ENCODE measurements at regions not wholly inside any gene's neighbourhood (a gene's known extent, or its start where the extent isn't known, plus 50 kb on each side); places are given as distances from the start of the nearest gene placed in this dataset.

DNA sequence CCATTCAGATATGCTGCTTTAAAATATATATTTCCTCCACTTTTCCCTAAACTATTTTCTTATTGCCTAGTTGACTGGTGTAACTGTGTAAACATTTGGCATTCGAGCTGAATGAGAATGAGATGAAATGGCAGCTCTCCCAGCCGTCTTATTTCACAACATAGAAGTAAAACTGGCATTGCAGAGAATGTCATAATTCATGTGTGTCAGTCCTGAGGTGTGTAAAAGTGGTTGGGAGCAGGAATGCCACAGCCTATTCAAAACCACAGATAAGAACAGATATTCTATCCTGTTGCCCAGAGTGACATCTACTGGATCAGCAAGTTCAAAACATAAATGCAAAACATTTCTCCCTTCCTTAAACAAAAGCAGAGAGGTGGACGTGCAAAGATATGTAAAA is 565.5 kb upstream of the CHAC2 start:
- peaks cover 0 to 2% (median 0%) of the 10 kb centered on the region in 3 donors for H3K27me3 Mint-ChIP-seq
- DNase-seq (no peak), ATAC-seq (ENCODE audit: low read depth in 2 of 2) (no peak)
- H3K36me3 Mint-ChIP-seq = no peaks in the 10 kb centered on the region
- peaks cover 0 to 4% (median 0%) of the 10 kb centered on the region in 7 donors for H3K9me3 Mint-ChIP-seq
- no peaks in the 10 kb centered on the region for H3K4me1 Mint-ChIP-seq
- no peak overlapping the region for H3K27ac Mint-ChIP-seq
- H3K4me3 Mint-ChIP-seq = no peak overlapping the region

DNA sequence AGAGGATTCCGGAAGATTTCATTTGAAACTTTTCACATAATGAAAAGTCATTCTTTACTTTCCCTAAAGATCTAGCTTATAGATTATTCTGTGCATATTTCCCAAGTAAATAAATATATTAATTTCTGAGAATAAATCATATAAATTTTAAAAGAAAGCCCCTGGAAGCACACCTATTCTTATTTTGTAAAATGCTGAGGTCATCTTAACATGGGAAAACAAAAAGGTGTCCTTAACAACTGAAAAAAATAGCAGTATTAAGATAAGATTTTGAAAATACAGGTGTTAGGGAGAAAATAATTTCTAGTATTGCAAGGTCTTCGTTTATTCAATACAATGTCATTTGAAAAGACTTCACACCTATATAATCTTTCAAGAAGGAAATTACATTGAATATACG is 567.5 kb upstream of the CHAC2 start:
- no peak overlapping the region for H3K27ac Mint-ChIP-seq
- H3K27me3 Mint-ChIP-seq = no peaks in the 10 kb centered on the region
- H3K9me3 Mint-ChIP-seq = peaks cover 0 to 3% (median 0%) of the 10 kb centered on the region in 7 donors
- ATAC-seq (ENCODE audit: low read depth in 2 of 2) (no peak), DNase-seq (no peak)
- H3K36me3 Mint-ChIP-seq = no peaks in the 10 kb centered on the region
- H3K4me1 Mint-ChIP-seq = no peaks in the 10 kb centered on the region
- H3K4me3 Mint-ChIP-seq = no peak overlapping the region

- no peak for ATAC-seq (ENCODE audit: low read depth in 2 of 2)
- no peaks in the 10 kb centered on the region for H3K27me3 Mint-ChIP-seq
- no peak for DNase-seq
These were observed 578.6 kb upstream of the CHAC2 start for GRCh38 chr2:53188851-53189510.

DNA sequence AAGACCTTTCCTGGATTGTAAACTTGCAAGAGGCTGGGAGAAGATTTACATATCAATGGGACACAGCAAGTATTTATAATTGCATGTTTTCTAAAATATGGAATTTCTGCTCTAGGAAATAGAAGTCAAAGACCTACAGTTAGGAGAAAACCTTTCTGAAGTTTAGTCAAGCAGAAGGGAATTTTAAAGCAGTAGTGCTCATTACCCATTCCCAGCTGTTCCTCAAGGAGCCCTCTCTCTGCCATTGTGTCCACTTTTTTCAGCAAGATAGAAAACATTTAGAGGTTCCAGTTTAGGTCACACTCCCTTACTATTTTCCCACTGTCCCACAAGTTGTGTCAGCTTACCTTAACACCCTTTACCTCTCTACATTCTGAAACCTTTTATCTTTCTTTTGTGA is 584.0 kb upstream of the CHAC2 start:
- no peaks in the 10 kb centered on the region for H3K27me3 Mint-ChIP-seq
- peak overlapping the region in 1 of 6 donors; percentile 22 for H3K27ac Mint-ChIP-seq
- H3K9me3 Mint-ChIP-seq = peaks cover 0 to 3% (median 0%) of the 10 kb centered on the region in 7 donors
- no peaks in the 10 kb centered on the region for H3K36me3 Mint-ChIP-seq
- DNase-seq = no peak
- no peaks in the 10 kb centered on the region for H3K4me1 Mint-ChIP-seq
- no peak overlapping the region for H3K4me3 Mint-ChIP-seq
- no peak for ATAC-seq (ENCODE audit: low read depth in 2 of 2)

More at GRCh38 chr2:53188851-53189510, 578.6 kb upstream of the CHAC2 start:
- Mint-ChIP-seq H3K4me3 (no peak overlapping the region), H3K36me3 (no peaks in the 10 kb centered on the region), H3K9me3 (peaks cover 0 to 7% (median 0%) of the 10 kb centered on the region in 7 donors), H3K4me1 (no peaks in the 10 kb centered on the region), H3K27ac (no peak overlapping the region)

- Mint-ChIP-seq H3K27ac (peak overlapping the region in 1 of 6 donors; percentile 42), H3K27me3 (no peaks in the 10 kb centered on the region), H3K9me3 (peaks cover 0 to 3% (median 0%) of the 10 kb centered on the region in 7 donors), H3K4me3 (no peak overlapping the region), H3K36me3 (no peaks in the 10 kb centered on the region), H3K4me1 (no peaks in the 10 kb centered on the region)
- ATAC-seq (ENCODE audit: low read depth in 2 of 2) (no peak), DNase-seq (no peak)
These were observed 585.0 kb upstream of the CHAC2 start for GRCh38 chr2:53182601-53183000.

- Mint-ChIP-seq H3K4me1 (no peaks in the 10 kb centered on the region), H3K36me3 (no peaks in the 10 kb centered on the region), H3K4me3 (no peak overlapping the region), H3K27ac (no peak overlapping the region), H3K9me3 (peaks cover 0 to 3% (median 0%) of the 10 kb centered on the region in 7 donors), H3K27me3 (no peaks in the 10 kb centered on the region)
- DNase-seq (no peak), ATAC-seq (ENCODE audit: low read depth in 2 of 2) (no peak)
These were observed 585.8 kb upstream of the CHAC2 start for GRCh38 chr2:53181759-53182158.

DNA sequence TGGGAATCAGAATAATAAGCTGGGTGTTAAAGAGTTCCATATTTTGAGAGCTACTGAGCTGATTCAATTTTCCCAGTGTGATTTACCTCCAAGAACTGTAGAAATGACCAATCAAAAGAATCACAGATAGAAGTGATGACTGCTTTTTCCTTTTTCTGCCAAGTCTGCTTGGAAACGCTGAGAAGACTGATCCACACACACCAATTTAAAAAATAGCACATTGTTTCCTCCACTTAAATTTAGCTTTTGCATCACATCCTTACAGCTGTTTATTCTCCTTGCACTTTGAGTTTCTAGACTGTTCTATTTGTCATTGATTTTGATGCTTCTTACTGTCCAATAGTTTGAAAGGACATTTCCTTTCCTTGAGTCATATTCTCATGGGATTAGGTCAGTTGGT is 590.3 kb upstream of the CHAC2 start:
- no peaks in the 10 kb centered on the region for H3K36me3 Mint-ChIP-seq
- no peaks in the 10 kb centered on the region for H3K4me1 Mint-ChIP-seq
- ATAC-seq (ENCODE audit: low read depth in 2 of 2) (no peak), DNase-seq (no peak)
- peaks cover 0 to 4% (median 0%) of the 10 kb centered on the region in 7 donors for H3K9me3 Mint-ChIP-seq
- H3K27me3 Mint-ChIP-seq = no peaks in the 10 kb centered on the region
- H3K27ac Mint-ChIP-seq = no peak overlapping the region
- no peak overlapping the region for H3K4me3 Mint-ChIP-seq

DNA sequence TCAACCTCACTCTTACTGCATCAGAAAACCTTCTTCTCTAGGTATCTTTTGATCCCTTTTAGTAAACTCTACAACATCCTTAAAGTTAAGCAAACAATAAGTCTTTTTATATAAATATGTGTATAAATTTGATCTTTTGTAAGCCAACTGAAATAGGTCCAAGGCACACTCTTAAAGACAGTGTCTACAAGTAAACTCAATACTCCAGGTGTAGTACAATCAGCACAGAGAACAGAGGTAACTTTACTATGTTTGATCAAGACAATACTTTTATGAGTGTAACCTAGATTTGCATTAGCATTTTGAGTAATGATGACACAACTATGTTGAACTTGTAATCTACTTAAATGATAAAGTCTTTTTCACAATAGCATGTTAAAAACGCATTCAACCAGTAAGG is 593.1 kb upstream of the CHAC2 start:
- Mint-ChIP-seq H3K4me3 (no peak overlapping the region), H3K27me3 (no peaks in the 10 kb centered on the region), H3K4me1 (no peaks in the 10 kb centered on the region), H3K27ac (no peak overlapping the region), H3K36me3 (no peaks in the 10 kb centered on the region), H3K9me3 (peaks cover 0 to 4% (median 0%) of the 10 kb centered on the region in 7 donors)
- no peak for DNase-seq
- no peak for ATAC-seq (ENCODE audit: low read depth in 2 of 2)

GRCh38 chr2:53173698-53174455 is 593.7 kb upstream of the CHAC2 start:
- ATAC-seq (ENCODE audit: low read depth in 2 of 2) = no peak

DNA sequence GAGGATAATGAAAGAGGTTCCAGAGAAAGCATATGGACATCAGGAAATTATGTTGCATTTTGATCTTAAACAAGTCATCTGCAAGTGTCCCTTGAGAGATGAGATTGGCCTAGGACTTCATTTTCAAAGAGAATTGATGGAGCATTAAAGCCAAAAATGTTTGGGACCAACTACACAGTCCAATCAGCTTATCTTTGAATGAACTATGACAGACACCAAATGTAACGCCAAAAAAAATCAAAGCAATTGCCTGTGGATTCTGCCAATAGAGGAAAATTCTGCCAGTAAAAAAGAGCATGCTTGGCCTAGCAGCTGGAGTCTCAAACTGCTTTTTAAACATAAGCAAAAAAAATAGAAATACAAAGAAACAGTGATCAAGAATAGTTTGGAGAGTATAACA is 594.5 kb upstream of the CHAC2 start:
- H3K36me3 Mint-ChIP-seq = no peaks in the 10 kb centered on the region
- H3K27me3 Mint-ChIP-seq = no peaks in the 10 kb centered on the region
- ATAC-seq (ENCODE audit: low read depth in 2 of 2) (no peak), DNase-seq (no peak)
- no peaks in the 10 kb centered on the region for H3K4me1 Mint-ChIP-seq
- no peak overlapping the region for H3K27ac Mint-ChIP-seq
- peaks cover 0 to 8% (median 0%) of the 10 kb centered on the region in 7 donors for H3K9me3 Mint-ChIP-seq
- no peak overlapping the region for H3K4me3 Mint-ChIP-seq

More at GRCh38 chr2:53173698-53174455, 593.7 kb upstream of the CHAC2 start:
- Mint-ChIP-seq H3K27me3 (no peaks in the 10 kb centered on the region), H3K4me1 (no peaks in the 10 kb centered on the region), H3K27ac (no peak overlapping the region), H3K36me3 (no peaks in the 10 kb centered on the region), H3K4me3 (no peak overlapping the region), H3K9me3 (peaks cover 0 to 8% (median 0%) of the 10 kb centered on the region in 7 donors)
- no peak for DNase-seq

- Mint-ChIP-seq H3K27ac (no peak overlapping the region), H3K36me3 (no peaks in the 10 kb centered on the region), H3K9me3 (peaks cover 0 to 8% (median 2%) of the 10 kb centered on the region in 7 donors), H3K4me3 (no peak overlapping the region), H3K4me1 (no peaks in the 10 kb centered on the region), H3K27me3 (no peaks in the 10 kb centered on the region)
- ATAC-seq (ENCODE audit: low read depth in 2 of 2) = no peak
- no peak for DNase-seq
These were observed 597.1 kb upstream of the CHAC2 start for GRCh38 chr2:53170466-53170865.

- no peaks in the 10 kb centered on the region for H3K27me3 Mint-ChIP-seq
- H3K4me1 Mint-ChIP-seq = no peaks in the 10 kb centered on the region
- no peak overlapping the region for H3K4me3 Mint-ChIP-seq
- DNase-seq (no peak), ATAC-seq (ENCODE audit: low read depth in 2 of 2) (no peak)
- H3K36me3 Mint-ChIP-seq = no peaks in the 10 kb centered on the region
- H3K27ac Mint-ChIP-seq = no peak overlapping the region
- H3K9me3 Mint-ChIP-seq = peaks cover 1 to 16% (median 5%) of the 10 kb centered on the region in 7 donors
These were observed 600.4 kb upstream of the CHAC2 start for GRCh38 chr2:53167227-53167626.

GRCh38 chr2:53150146-53150545 is 617.5 kb upstream of the CHAC2 start:
- Mint-ChIP-seq H3K4me3 (no peak overlapping the region), H3K27ac (no peak overlapping the region), H3K27me3 (no peaks in the 10 kb centered on the region), H3K9me3 (peaks cover 0 to 9% (median 5%) of the 10 kb centered on the region in 7 donors), H3K36me3 (no peaks in the 10 kb centered on the region), H3K4me1 (no peaks in the 10 kb centered on the region)
- ATAC-seq (ENCODE audit: low read depth in 2 of 2) = no peak
- no peak for DNase-seq

- Mint-ChIP-seq H3K36me3 (no peaks in the 10 kb centered on the region), H3K4me1 (no peaks in the 10 kb centered on the region), H3K9me3 (peaks cover 0 to 7% (median 4%) of the 10 kb centered on the region in 7 donors), H3K27me3 (no peaks in the 10 kb centered on the region), H3K27ac (no peak overlapping the region), H3K4me3 (no peak overlapping the region)
- no peak for ATAC-seq (ENCODE audit: low read depth in 2 of 2)
- no peak for DNase-seq
These were observed 619.4 kb upstream of the CHAC2 start for GRCh38 chr2:53148221-53148620.
